IMR-90 (cell line): ENCODE measurements at regions not wholly inside any gene's neighbourhood (a gene's known extent, or its start where the extent isn't known, plus 50 kb on each side); places are given as distances from the start of the nearest gene placed in this dataset.

Experiments
- ATAC-seq: fragments of 200-7000 bp; cut with Tn5 transposase; 2 replicates; pipeline ENCODE4 v1.9.1; 2020; ENCODE audit warnings: low read depth, mild to moderate bottlenecking, moderate library complexity
- BruUV-seq: library from RNA; stranded (reverse); fragments of 400-500 nt; replicated peaks from 2 replicates; lab custom pipeline; 2021; lab: Mats Ljungman, UMichigan
- CTCF ChIA-PET: fragments of 300-600 bp; formaldehyde crosslinking; extraction: SDS; loops from one replicate; lab custom pipeline; 2021; ENCODE audit warnings: antibody characterized with exemption; lab: Yijun Ruan, JAX
- POLR2A ChIA-PET: fragments of 300-600 bp; sonication (Branson Sonifier 250); formaldehyde crosslinking; loops from one replicate; lab custom pipeline; 2022; ENCODE audit warnings: antibody characterized with exemption; ENCODE audit not compliant: unreplicated experiment; lab: Charles Lee
- DNase-seq: peaks from one replicate; pipeline ENCODE4 v3.0.0; 2013
- H2AFZ ChIP-seq: replicated peaks from 2 replicates; pipeline ENCODE3; 2013; ENCODE audit warnings: low read length, mild to moderate bottlenecking; ENCODE audit not compliant: poor library complexity
- H2AK5ac ChIP-seq: 2 replicates; pipeline ENCODE4 v1.6.1; 2013; ENCODE audit warnings: low read depth, low read length, inconsistent platforms
- H2AK9ac ChIP-seq: replicated peaks from 2 replicates; pipeline ENCODE3; 2013; ENCODE audit warnings: mild to moderate bottlenecking, low read depth, low read length, moderate library complexity; ENCODE audit not compliant: poor library complexity
- H2BK120ac ChIP-seq: 2 replicates; pipeline ENCODE4 v1.6.1; 2013; ENCODE audit warnings: low read depth, low read length, inconsistent platforms
- H2BK15ac ChIP-seq: 3 replicates; pipeline ENCODE4 v1.6.1; 2013; ENCODE audit warnings: low read depth, low read length, inconsistent platforms
- H2BK20ac ChIP-seq: 2 replicates; pipeline ENCODE4 v1.6.1; 2013; ENCODE audit warnings: low read depth, mild to moderate bottlenecking, inconsistent platforms, low read length, moderate library complexity
- H2BK5ac ChIP-seq: 2 replicates; pipeline ENCODE4 v1.6.1; 2013; ENCODE audit warnings: mild to moderate bottlenecking, low read depth, low read length, inconsistent platforms; ENCODE audit not compliant: poor library complexity, severe bottlenecking
- H3K14ac ChIP-seq: replicated peaks from 2 replicates; pipeline ENCODE4 v1.6.1; 2013; ENCODE audit warnings: low read depth, low read length, inconsistent platforms
- H3K18ac ChIP-seq: 2 replicates; pipeline ENCODE4 v1.6.1; 2013; ENCODE audit warnings: low read depth, low read length, control low read depth
- H3K23ac ChIP-seq: 2 replicates; pipeline ENCODE4 v1.6.1; 2013; ENCODE audit warnings: low read depth, low read length, inconsistent platforms
- H3K27ac ChIP-seq: 2 replicates; pipeline ENCODE4 v1.5.1; 2013; ENCODE audit warnings: mild to moderate bottlenecking, control low read depth, low read length; ENCODE audit not compliant: insufficient read depth
- H3K27me3 ChIP-seq: 2 replicates; pipeline ENCODE4 v1.6.1; 2013; ENCODE audit warnings: low read length; ENCODE audit not compliant: control insufficient read depth, insufficient read depth
- H3K36me3 ChIP-seq: 2 replicates; pipeline ENCODE4 v1.6.1; 2013; ENCODE audit warnings: low read length, mixed read lengths; ENCODE audit not compliant: control insufficient read depth, insufficient read depth
- H3K4ac ChIP-seq: 2 replicates; pipeline ENCODE4 v1.6.1; 2013; ENCODE audit warnings: low read depth, low read length, inconsistent platforms
- H3K4me1 ChIP-seq: 2 replicates; pipeline ENCODE4 v1.6.1; 2013; ENCODE audit warnings: low read length, mixed read lengths; ENCODE audit not compliant: control insufficient read depth, insufficient read depth
- H3K4me2 ChIP-seq: 2 replicates; pipeline ENCODE4 v1.6.1; 2013; ENCODE audit warnings: low read depth, mild to moderate bottlenecking, control low read depth, low read length, moderate library complexity
- H3K4me3 ChIP-seq: 2 replicates; pipeline ENCODE4 v1.5.1; 2013; ENCODE audit warnings: low read depth, mild to moderate bottlenecking, control low read depth, low read length, moderate library complexity; ENCODE audit not compliant: insufficient read depth
- H3K56ac ChIP-seq: 2 replicates; pipeline ENCODE4 v1.6.1; 2013; ENCODE audit warnings: low read length, inconsistent platforms; ENCODE audit not compliant: insufficient read depth; ENCODE audit errors: extremely low read depth
- H3K79me1 ChIP-seq, 2 experiments: 2 replicates each; pipeline ENCODE4 v1.6.1; 2013; ENCODE audit warnings: low read length in 2 of 2, inconsistent platforms in 1 of 2, low read depth in 1 of 2
- H3K9ac ChIP-seq: 2 replicates; pipeline ENCODE4 v1.6.1; 2013; ENCODE audit warnings: low read depth, low read length, control low read depth
- H3K9me1 ChIP-seq: 2 replicates; pipeline ENCODE4 v1.6.1; 2013; ENCODE audit warnings: low read length, inconsistent platforms; ENCODE audit not compliant: insufficient read depth
- H3K9me3 ChIP-seq: 2 replicates; pipeline ENCODE4 v1.6.1; 2013; ENCODE audit warnings: low read length; ENCODE audit not compliant: control insufficient read depth, insufficient read depth
- H4K20me1 ChIP-seq: 2 replicates; pipeline ENCODE4 v1.6.1; 2013; ENCODE audit warnings: low read length, inconsistent platforms; ENCODE audit not compliant: insufficient read depth
- H4K5ac ChIP-seq: 2 replicates; pipeline ENCODE4 v1.6.1; 2013; ENCODE audit warnings: mild to moderate bottlenecking, low read depth, low read length, control low read depth
- H4K8ac ChIP-seq, 2 experiments: 2 replicates each; pipeline ENCODE4 v1.6.1; 2013; ENCODE audit warnings: low read depth in 2 of 2, low read length in 2 of 2, control low read depth in 1 of 2, inconsistent platforms in 1 of 2
- H4K91ac ChIP-seq: 2 replicates; pipeline ENCODE4 v1.6.1; 2013; ENCODE audit warnings: low read depth, low read length, inconsistent platforms; ENCODE audit not compliant: insufficient read depth
- BHLHE40 ChIP-seq: fragments of 150-350 bp; IDR thresholded peaks from 2 replicates; pipeline ENCODE4 v1.6.1; 2016; ENCODE audit warnings: mild to moderate bottlenecking, low read depth, low read length
- CEBPB ChIP-seq: IDR thresholded peaks from 2 replicates; pipeline ENCODE4 v1.6.1; 2012; ENCODE audit warnings: low read depth, low read length, improper control_type of control experiment
- CHD1 ChIP-seq: IDR thresholded peaks from 2 replicates; pipeline ENCODE4 v1.6.1; 2012; ENCODE audit warnings: low read depth, low read length, improper control_type of control experiment
- CTCF ChIP-seq: conservative IDR thresholded peaks from 2 replicates; pipeline ENCODE4 v1.5.1; 2012; ENCODE audit warnings: mild to moderate bottlenecking, low read depth, low read length, improper control_type of control experiment
- ELK1 ChIP-seq: fragments of 150-350 bp; IDR thresholded peaks from 2 replicates; pipeline ENCODE4 v1.6.1; 2016; ENCODE audit warnings: low read depth, mild to moderate bottlenecking, low read length, moderate library complexity, borderline replicate concordance
- FOS ChIP-seq: fragments of 150-350 bp; IDR thresholded peaks from 2 replicates; pipeline ENCODE4 v1.6.1; 2016; ENCODE audit warnings: low read depth, low read length
- MAFK ChIP-seq: IDR thresholded peaks from 2 replicates; pipeline ENCODE4 v1.6.1; 2012; ENCODE audit warnings: low read depth, low read length, improper control_type of control experiment
- MAZ ChIP-seq: IDR thresholded peaks from 2 replicates; pipeline ENCODE4 v1.6.1; 2012; ENCODE audit warnings: low read depth, mild to moderate bottlenecking, low read length, improper control_type of control experiment, moderate library complexity, borderline replicate concordance
- MXI1 ChIP-seq: IDR thresholded peaks from 2 replicates; pipeline ENCODE4 v1.6.1; 2012; ENCODE audit warnings: low read depth, mild to moderate bottlenecking, low read length, moderate library complexity, borderline replicate concordance
- NFE2L2 ChIP-seq: fragments of 150-350 bp; IDR thresholded peaks from 2 replicates; pipeline ENCODE4 v1.6.1; 2016; ENCODE audit warnings: low read depth, mild to moderate bottlenecking, low read length
- POLR2A ChIP-seq: IDR thresholded peaks from 2 replicates; pipeline ENCODE4 v1.6.1; 2012; ENCODE audit warnings: mild to moderate bottlenecking, low read depth, low read length
- RAD21 ChIP-seq: IDR thresholded peaks from 2 replicates; pipeline ENCODE4 v1.6.1; 2012; ENCODE audit warnings: low read length, improper control_type of control experiment
- RCOR1 ChIP-seq: IDR thresholded peaks from 2 replicates; pipeline ENCODE4 v1.6.1; 2012; ENCODE audit warnings: mild to moderate bottlenecking, low read length, improper control_type of control experiment; ENCODE audit not compliant: insufficient replicate concordance
- RFX5 ChIP-seq: IDR thresholded peaks from 2 replicates; pipeline ENCODE4 v1.8.0; 2012; ENCODE audit warnings: low read depth, mild to moderate bottlenecking, low read length, moderate library complexity
- SMC3 ChIP-seq: fragments of 150-350 bp; IDR thresholded peaks from 2 replicates; pipeline ENCODE4 v1.6.1; 2016; ENCODE audit warnings: low read depth, mild to moderate bottlenecking, antibody characterized with exemption, low read length, moderate library complexity
- USF2 ChIP-seq: fragments of 150-350 bp; IDR thresholded peaks from 2 replicates; pipeline ENCODE4 v1.6.1; 2017; ENCODE audit warnings: mild to moderate bottlenecking, antibody characterized with exemption, low read length, low read depth
- WGBS, 2 experiments: methylation state at CpG; one replicate each; pipeline versions ENCODE4 v1.1.5 to v1.1.7; 2013; ENCODE audit warnings: missing lambda C conversion rate in 2 of 2; ENCODE audit not compliant: insufficient read length in 1 of 2; ENCODE audit errors: extremely low coverage in 2 of 2; 5-methylcytosine and 5-hydroxymethylcytosine counted together
- dilution Hi-C: fragments of 300-500 bp; cut with HindIII; formaldehyde crosslinking; loops from one replicate; pipeline ENCODE4 v1.14.3; 2018; ENCODE audit warnings: low sequenced_read_pairs; ENCODE audit not compliant: unreplicated experiment
- in situ Hi-C: fragments of 300-500 bp; cut with MboI; formaldehyde crosslinking; loops from 3 replicates; pipeline ENCODE4 v1.14.3; 2019; ENCODE audit warnings: low sequenced_read_pairs, inconsistent platforms, mixed read lengths
- intact Hi-C: fragments of 100-400 bp; cut with micrococcal nuclease; formaldehyde crosslinking; loops from 2 replicates; pipeline ENCODE4 v1.10.0; 2022

GRCh38 chr10:128573986-128574385 lies 447.8 kb upstream of the MKI67 start:
- Histone ChIP-seq H3K9me3 (peaks cover 47% of the 10 kb centered on the region), H2BK5ac (no peak overlapping the region), H3K56ac (no peak overlapping the region), H3K4me1 (no peaks in the 10 kb centered on the region), H2AK5ac (no peak overlapping the region), H3K18ac (no peak overlapping the region), H2BK120ac (no peak overlapping the region), H2BK15ac (no peak overlapping the region), H4K20me1 (no peaks in the 10 kb centered on the region), H3K27me3 (no peaks in the 10 kb centered on the region), H3K14ac (no peak overlapping the region), H3K9me1 (no peaks in the 10 kb centered on the region), H3K4ac (no peak overlapping the region), H3K27ac (no peak overlapping the region), H3K79me1 (no peaks in the 10 kb centered on the region), H4K5ac (no peak overlapping the region), H4K91ac (no peak overlapping the region), H3K36me3 (no peaks in the 10 kb centered on the region), H3K23ac (no peak overlapping the region), H2AK9ac (no peak overlapping the region), H2AFZ (no peak overlapping the region), H2BK20ac (no peak overlapping the region), H3K4me3 (no peak overlapping the region), H3K4me2 (no peak overlapping the region), H4K8ac (no peak overlapping the region), H3K9ac (no peak overlapping the region)
- intact Hi-C loops (no loop called here), in situ Hi-C loops (no loop called here), dilution Hi-C loops (no loop called here)
- TF ChIP-seq ELK1: no peak
- no peak for TF ChIP-seq RCOR1
- TF ChIP-seq SMC3: no peak
- no peak for TF ChIP-seq FOS
- no peak for TF ChIP-seq POLR2A
- TF ChIP-seq MXI1: no peak
- TF ChIP-seq CHD1: no peak
- TF ChIP-seq RAD21: no peak
- no peak for TF ChIP-seq NFE2L2
- no peak for TF ChIP-seq MAZ
- TF ChIP-seq BHLHE40: no peak
- no peak for TF ChIP-seq CTCF
- TF ChIP-seq MAFK: no peak
- TF ChIP-seq RFX5: no peak
- no peak for TF ChIP-seq USF2
- no peak for TF ChIP-seq CEBPB
- ChIA-PET POLR2A (no interaction called here), CTCF (no interaction called here)
- no TSS peak for BruUV-seq
- ATAC-seq: no peak
- DNase-seq: no peak
- WGBS, 2 experiments: no CpG with 5 or more reads among the region's 9 CpGs
